AG04449 (cell line): ENCODE measurements at regions not wholly inside any gene's neighbourhood (a gene's known extent, or its start where the extent isn't known, plus 50 kb on each side); places are given as distances from the start of the nearest gene placed in this dataset.

Experiments used
- CTCF ChIA-PET: fragments of 350-600 bp; formaldehyde crosslinking; extraction: SDS; loops from one replicate; lab custom pipeline; 2021; ENCODE audit warnings: antibody characterized with exemption; lab: Yijun Ruan, JAX
- POLR2A ChIA-PET: fragments of 400-600, 350-600 bp; formaldehyde crosslinking; extraction: SDS; loops from one replicate; lab custom pipeline; 2020; ENCODE audit warnings: antibody characterized with exemption, inconsistent platforms; lab: Yijun Ruan, JAX
- DNase-seq: peaks from one replicate; pipeline ENCODE4 v3.0.0-alpha.2; 2010; ENCODE audit warnings: low read depth, low spot score
- H3K4me3 ChIP-seq: 2 replicates; pipeline ENCODE4 v1.5.1; 2011; ENCODE audit warnings: low read depth, mild to moderate bottlenecking, control low read depth, low read length
- TF ChIP-seq, protein P1 (sequence below): IDR thresholded peaks from one replicate; pipeline ENCODE4 v1.5.1; 2011; ENCODE audit warnings: mild to moderate bottlenecking, moderate library complexity, low read length, control low read depth, inconsistent platforms; ENCODE audit not compliant: insufficient read depth; ENCODE audit errors: missing control alignments

DNA sequence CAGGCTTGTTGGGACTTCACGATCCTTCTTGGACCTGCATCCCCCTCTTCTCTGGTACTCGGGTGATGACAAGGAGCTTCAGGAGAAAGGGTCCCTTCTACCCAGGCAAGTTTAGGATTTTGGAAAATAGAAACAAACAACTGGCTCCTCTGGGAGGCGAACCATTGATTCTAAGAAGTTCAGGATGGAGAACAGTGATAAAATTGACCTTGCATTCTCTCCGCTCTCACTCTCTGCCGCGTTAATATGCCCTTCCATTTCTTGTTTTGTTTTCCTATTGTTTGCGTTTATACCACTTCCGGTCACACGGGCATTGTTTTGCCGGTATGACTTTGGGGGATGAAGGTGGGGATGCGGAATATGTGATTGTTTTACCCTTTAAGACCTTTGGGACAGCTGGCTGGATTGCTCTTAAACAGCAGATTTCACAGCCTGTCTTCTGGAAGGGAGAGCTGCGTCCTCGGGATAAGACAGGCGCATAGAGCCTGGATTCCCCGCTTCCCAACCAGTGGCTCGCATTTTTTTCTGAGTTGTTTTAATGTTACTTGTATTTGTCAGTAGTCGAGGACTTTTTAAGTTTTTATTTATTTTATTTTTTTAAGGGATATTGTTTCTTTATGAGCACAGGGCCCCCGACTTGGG is 144.3 kb upstream of the ZNF184 start:
- peak overlapping the region; percentile 58 for H3K4me3 ChIP-seq
- ChIA-PET CTCF (interaction anchor here (0.6 to 1.4 kb wide), 5 partner anchors 8 to 1585 kb away, joined by 3 to 6 read pairs (median 4); no protein-coding TSS in a partner anchor), POLR2A (no interaction called here)
- TF ChIP-seq, protein P1, sequence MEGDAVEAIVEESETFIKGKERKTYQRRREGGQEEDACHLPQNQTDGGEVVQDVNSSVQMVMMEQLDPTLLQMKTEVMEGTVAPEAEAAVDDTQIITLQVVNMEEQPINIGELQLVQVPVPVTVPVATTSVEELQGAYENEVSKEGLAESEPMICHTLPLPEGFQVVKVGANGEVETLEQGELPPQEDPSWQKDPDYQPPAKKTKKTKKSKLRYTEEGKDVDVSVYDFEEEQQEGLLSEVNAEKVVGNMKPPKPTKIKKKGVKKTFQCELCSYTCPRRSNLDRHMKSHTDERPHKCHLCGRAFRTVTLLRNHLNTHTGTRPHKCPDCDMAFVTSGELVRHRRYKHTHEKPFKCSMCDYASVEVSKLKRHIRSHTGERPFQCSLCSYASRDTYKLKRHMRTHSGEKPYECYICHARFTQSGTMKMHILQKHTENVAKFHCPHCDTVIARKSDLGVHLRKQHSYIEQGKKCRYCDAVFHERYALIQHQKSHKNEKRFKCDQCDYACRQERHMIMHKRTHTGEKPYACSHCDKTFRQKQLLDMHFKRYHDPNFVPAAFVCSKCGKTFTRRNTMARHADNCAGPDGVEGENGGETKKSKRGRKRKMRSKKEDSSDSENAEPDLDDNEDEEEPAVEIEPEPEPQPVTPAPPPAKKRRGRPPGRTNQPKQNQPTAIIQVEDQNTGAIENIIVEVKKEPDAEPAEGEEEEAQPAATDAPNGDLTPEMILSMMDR, result no peak
- DNase-seq, result no peak

DNA sequence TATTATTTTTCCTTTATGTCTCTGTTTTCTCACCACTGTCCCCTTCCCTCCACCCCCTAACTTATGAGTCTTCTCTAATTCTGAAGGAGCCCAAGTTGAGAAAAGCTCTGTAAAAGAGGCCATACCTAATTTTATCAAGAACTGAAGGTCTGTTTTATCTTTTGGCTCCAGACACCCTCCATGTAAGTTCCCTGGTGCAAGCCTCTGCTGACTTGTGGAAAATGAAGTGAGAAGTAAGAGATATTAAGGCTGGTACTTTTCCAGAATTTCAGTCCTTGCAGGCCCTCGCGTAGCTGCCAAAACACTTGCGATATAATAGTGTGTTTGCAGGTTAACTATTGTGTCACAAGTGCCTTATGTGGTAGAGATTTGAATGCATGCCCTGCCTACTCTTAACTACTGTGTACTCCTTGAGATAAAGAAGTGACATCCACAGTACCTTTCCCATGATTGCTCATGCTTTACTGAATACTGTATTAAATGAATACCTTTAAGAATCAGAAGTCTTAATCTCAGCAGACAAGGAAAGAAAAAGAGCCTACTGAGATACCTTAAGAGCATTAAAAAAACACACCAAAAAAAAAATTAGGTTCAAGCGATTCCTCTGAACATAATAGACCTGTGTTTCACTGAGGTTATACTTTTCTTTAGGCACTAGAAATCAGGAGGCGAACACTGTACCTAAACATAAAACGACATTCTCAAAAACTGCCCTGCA is 143.6 kb upstream of the ZNF184 start:
- POLR2A ChIA-PET, result no interaction called here
- DNase-seq, result no peak
- TF ChIP-seq, protein P1, result no peak
- CTCF ChIA-PET, result interaction anchor here (1.2 kb wide), 1 partner anchor 98 kb away, joined by 6 read pairs; no protein-coding TSS in a partner anchor
- H3K4me3 ChIP-seq, result peak overlapping the region; percentile 58

- CTCF ChIA-PET, result no interaction called here
- DNase-seq, result no peak
- TF ChIP-seq, protein P1, result no peak
- no peak overlapping the region for H3K4me3 ChIP-seq
- POLR2A ChIA-PET, result no interaction called here
Observed at GRCh38 chr6:27611451-27611850, 138.5 kb upstream of the ZNF184 start.

- no peak for DNase-seq
Observed at GRCh38 chr6:27608916-27609883, 136.3 kb upstream of the ZNF184 start.

GRCh38 chr6:27605401-27606342 is 132.8 kb upstream of the ZNF184 start:
- ChIA-PET POLR2A (no interaction called here), CTCF (no interaction called here)
- peak overlapping the region; percentile 46 for H3K4me3 ChIP-seq
- TF ChIP-seq, protein P1, result no peak
- no peak for DNase-seq

More at GRCh38 chr6:27608916-27609883, 136.3 kb upstream of the ZNF184 start:
- POLR2A ChIA-PET, result no interaction called here
- CTCF ChIA-PET, result interaction anchor here (0.6 to 1.6 kb wide), 4 partner anchors 8 to 431 kb away, joined by 3 to 5 read pairs (median 3); no protein-coding TSS in a partner anchor
- TF ChIP-seq, protein P1, result peak; percentile 39
- H3K4me3 ChIP-seq, result no peak overlapping the region
